Gastrocnemius medialis (tissue), 4 donors: ENCODE measurements at regions not wholly inside any gene's neighbourhood (a gene's known extent, or its start where the extent isn't known, plus 50 kb on each side); places are given as distances from the start of the nearest gene placed in this dataset.

Experiments
- POLR2A ChIP-seq, 2 donors: fragments of 450-650 bp; IDR thresholded peaks; one replicate each; pipeline ENCODE4 v1.6.1; 2017; ENCODE audit warnings: antibody characterized with exemption in 2 of 2, mild to moderate bottlenecking in 2 of 2, moderate library complexity in 2 of 2
- TF ChIP-seq, protein P1 (sequence below), 5 experiments: fragments of 450-650 bp in 3 of 5; fragments of 200-600 bp in 2 of 5; sonication (generic) in 2 of 5; IDR thresholded peaks in 4 of 5; conservative IDR thresholded peaks in 1 of 5; 1 replicate in 4 of 5; 2 replicates in 1 of 5; pipeline ENCODE4 v1.5.1; 2016 to 2019; ENCODE audit warnings: antibody characterized with exemption in 5 of 5, mild to moderate bottlenecking in 3 of 5, moderate library complexity in 3 of 5

GRCh38 chr4:71201817-71202576 is 136.8 kb upstream of the SLC4A4 start:
- no peak for TF ChIP-seq POLR2A (IDR thresholded peaks at IDR 0.05)
- TF ChIP-seq, protein P1, sequence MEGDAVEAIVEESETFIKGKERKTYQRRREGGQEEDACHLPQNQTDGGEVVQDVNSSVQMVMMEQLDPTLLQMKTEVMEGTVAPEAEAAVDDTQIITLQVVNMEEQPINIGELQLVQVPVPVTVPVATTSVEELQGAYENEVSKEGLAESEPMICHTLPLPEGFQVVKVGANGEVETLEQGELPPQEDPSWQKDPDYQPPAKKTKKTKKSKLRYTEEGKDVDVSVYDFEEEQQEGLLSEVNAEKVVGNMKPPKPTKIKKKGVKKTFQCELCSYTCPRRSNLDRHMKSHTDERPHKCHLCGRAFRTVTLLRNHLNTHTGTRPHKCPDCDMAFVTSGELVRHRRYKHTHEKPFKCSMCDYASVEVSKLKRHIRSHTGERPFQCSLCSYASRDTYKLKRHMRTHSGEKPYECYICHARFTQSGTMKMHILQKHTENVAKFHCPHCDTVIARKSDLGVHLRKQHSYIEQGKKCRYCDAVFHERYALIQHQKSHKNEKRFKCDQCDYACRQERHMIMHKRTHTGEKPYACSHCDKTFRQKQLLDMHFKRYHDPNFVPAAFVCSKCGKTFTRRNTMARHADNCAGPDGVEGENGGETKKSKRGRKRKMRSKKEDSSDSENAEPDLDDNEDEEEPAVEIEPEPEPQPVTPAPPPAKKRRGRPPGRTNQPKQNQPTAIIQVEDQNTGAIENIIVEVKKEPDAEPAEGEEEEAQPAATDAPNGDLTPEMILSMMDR (IDR thresholded peaks at IDR 0.05 in 4 of 5, conservative IDR thresholded peaks at IDR 0.05 in 1 of 5): no peak
